Stimulated activated memory B cell treated with anti-CD40 and anti-IgM and Interleukin-4, amounts not matched to agents 10 μg/mL and 1 μg/mL and 100 μg/mL, for 72 hours (primary cell): ENCODE measurements at regions not wholly inside any gene's neighbourhood (a gene's known extent, or its start where the extent isn't known, plus 50 kb on each side); places are given as distances from the start of the nearest gene placed in this dataset.

Experiments
- ATAC-seq: fragments of 150-1000 bp; cut with Tn5 transposase; 2 replicates; pipeline ENCODE4 v1.10.0; 2021
- H3K27ac Mint-ChIP-seq: one replicate; pipeline ENCODE4 v1.8.0; 2022; ENCODE audit warnings: mild to moderate bottlenecking, mixed read lengths
- H3K27me3 Mint-ChIP-seq: one replicate; pipeline ENCODE4 v1.8.0; 2022; ENCODE audit warnings: mixed read lengths
- H3K36me3 Mint-ChIP-seq: one replicate; pipeline ENCODE4 v1.8.0; 2022; ENCODE audit warnings: mixed read lengths
- H3K4me1 Mint-ChIP-seq: one replicate; pipeline ENCODE4 v1.8.0; 2022; ENCODE audit warnings: mixed read lengths
- H3K4me3 Mint-ChIP-seq: one replicate; pipeline ENCODE4 v1.8.0; 2022; ENCODE audit warnings: mild to moderate bottlenecking, moderate library complexity, mixed read lengths
- H3K9me3 Mint-ChIP-seq: one replicate; pipeline ENCODE4 v1.8.0; 2022; ENCODE audit warnings: mixed read lengths

- no peak overlapping the region for H3K27ac Mint-ChIP-seq
Observed at GRCh38 chr6:8679823-8680222, 244.5 kb upstream of the SLC35B3 start.

GRCh38 chr6:8678466-8678865 lies 243.1 kb upstream of the SLC35B3 start:
- H3K27ac Mint-ChIP-seq: no peak overlapping the region
- H3K9me3 Mint-ChIP-seq: peaks cover 2% of the 10 kb centered on the region
- no peak overlapping the region for H3K4me3 Mint-ChIP-seq
- ATAC-seq: no peak
- no peaks in the 10 kb centered on the region for H3K27me3 Mint-ChIP-seq
- H3K4me1 Mint-ChIP-seq: peaks cover 18% of the 10 kb centered on the region
- H3K36me3 Mint-ChIP-seq: no peaks in the 10 kb centered on the region

More at GRCh38 chr6:8679823-8680222, 244.5 kb upstream of the SLC35B3 start:
- ATAC-seq: no peak
- no peaks in the 10 kb centered on the region for H3K27me3 Mint-ChIP-seq
- no peaks in the 10 kb centered on the region for H3K36me3 Mint-ChIP-seq
- no peaks in the 10 kb centered on the region for H3K9me3 Mint-ChIP-seq
- H3K4me1 Mint-ChIP-seq: peaks cover 9% of the 10 kb centered on the region
- H3K4me3 Mint-ChIP-seq: no peak overlapping the region

GRCh38 chr6:8674126-8674525 lies 238.8 kb upstream of the SLC35B3 start:
- Mint-ChIP-seq H3K27ac (no peak overlapping the region), H3K9me3 (peaks cover 2% of the 10 kb centered on the region), H3K4me3 (no peak overlapping the region), H3K36me3 (no peaks in the 10 kb centered on the region), H3K4me1 (peaks cover 10% of the 10 kb centered on the region), H3K27me3 (no peaks in the 10 kb centered on the region)
- ATAC-seq: peak; percentile 65

- H3K4me1 Mint-ChIP-seq: peaks cover 10% of the 10 kb centered on the region
- H3K4me3 Mint-ChIP-seq: no peak overlapping the region
- H3K9me3 Mint-ChIP-seq: peaks cover 2% of the 10 kb centered on the region
- H3K27me3 Mint-ChIP-seq: no peaks in the 10 kb centered on the region
- H3K27ac Mint-ChIP-seq: no peak overlapping the region
- no peaks in the 10 kb centered on the region for H3K36me3 Mint-ChIP-seq
- no peak for ATAC-seq
Observed at GRCh38 chr6:8672882-8673281, 237.5 kb upstream of the SLC35B3 start.

GRCh38 chr6:8670792-8671191 lies 235.4 kb upstream of the SLC35B3 start:
- Mint-ChIP-seq H3K4me3 (no peak overlapping the region), H3K4me1 (peaks cover 10% of the 10 kb centered on the region), H3K36me3 (no peaks in the 10 kb centered on the region), H3K9me3 (peaks cover 2% of the 10 kb centered on the region), H3K27me3 (no peaks in the 10 kb centered on the region), H3K27ac (no peak overlapping the region)
- no peak for ATAC-seq

- ATAC-seq: no peak
- Mint-ChIP-seq H3K9me3 (no peaks in the 10 kb centered on the region), H3K4me3 (no peak overlapping the region), H3K27ac (no peak overlapping the region), H3K36me3 (no peaks in the 10 kb centered on the region), H3K4me1 (no peaks in the 10 kb centered on the region), H3K27me3 (no peaks in the 10 kb centered on the region)
Observed at GRCh38 chr6:8664700-8665099, 229.4 kb upstream of the SLC35B3 start.

- H3K36me3 Mint-ChIP-seq: no peaks in the 10 kb centered on the region
- no peaks in the 10 kb centered on the region for H3K4me1 Mint-ChIP-seq
- H3K27ac Mint-ChIP-seq: no peak overlapping the region
- H3K27me3 Mint-ChIP-seq: no peaks in the 10 kb centered on the region
- ATAC-seq: no peak
- H3K4me3 Mint-ChIP-seq: no peak overlapping the region
- H3K9me3 Mint-ChIP-seq: no peaks in the 10 kb centered on the region
Observed at GRCh38 chr6:8664070-8664469, 228.7 kb upstream of the SLC35B3 start.

- H3K36me3 Mint-ChIP-seq: no peaks in the 10 kb centered on the region
- no peaks in the 10 kb centered on the region for H3K27me3 Mint-ChIP-seq
- ATAC-seq: no peak
- no peak overlapping the region for H3K4me3 Mint-ChIP-seq
- no peak overlapping the region for H3K27ac Mint-ChIP-seq
- H3K4me1 Mint-ChIP-seq: no peaks in the 10 kb centered on the region
- H3K9me3 Mint-ChIP-seq: no peaks in the 10 kb centered on the region
Observed at GRCh38 chr6:8659404-8660189, 224.3 kb upstream of the SLC35B3 start.

GRCh38 chr6:8658416-8658815 lies 223.1 kb upstream of the SLC35B3 start:
- Mint-ChIP-seq H3K4me3 (no peak overlapping the region), H3K36me3 (no peaks in the 10 kb centered on the region)

GRCh38 chr6:8657522-8657921 lies 222.2 kb upstream of the SLC35B3 start:
- no peaks in the 10 kb centered on the region for H3K4me1 Mint-ChIP-seq
- H3K4me3 Mint-ChIP-seq: no peak overlapping the region
- no peak for ATAC-seq
- H3K27ac Mint-ChIP-seq: no peak overlapping the region
- H3K9me3 Mint-ChIP-seq: no peaks in the 10 kb centered on the region
- no peaks in the 10 kb centered on the region for H3K27me3 Mint-ChIP-seq
- no peaks in the 10 kb centered on the region for H3K36me3 Mint-ChIP-seq

More at GRCh38 chr6:8658416-8658815, 223.1 kb upstream of the SLC35B3 start:
- no peak for ATAC-seq
- Mint-ChIP-seq H3K4me1 (no peaks in the 10 kb centered on the region), H3K27ac (no peak overlapping the region), H3K27me3 (no peaks in the 10 kb centered on the region), H3K9me3 (no peaks in the 10 kb centered on the region)

GRCh38 chr6:8655670-8656454 lies 220.5 kb upstream of the SLC35B3 start:
- no peak overlapping the region for H3K27ac Mint-ChIP-seq
- no peaks in the 10 kb centered on the region for H3K27me3 Mint-ChIP-seq
- no peak overlapping the region for H3K4me3 Mint-ChIP-seq

GRCh38 chr6:8652710-8653109 lies 217.4 kb upstream of the SLC35B3 start:
- Mint-ChIP-seq H3K27me3 (no peaks in the 10 kb centered on the region), H3K9me3 (no peaks in the 10 kb centered on the region), H3K36me3 (no peaks in the 10 kb centered on the region), H3K4me3 (no peak overlapping the region), H3K4me1 (no peaks in the 10 kb centered on the region), H3K27ac (no peak overlapping the region)
- no peak for ATAC-seq

More at GRCh38 chr6:8655670-8656454, 220.5 kb upstream of the SLC35B3 start:
- no peaks in the 10 kb centered on the region for H3K36me3 Mint-ChIP-seq
- no peaks in the 10 kb centered on the region for H3K4me1 Mint-ChIP-seq
- ATAC-seq: no peak
- no peaks in the 10 kb centered on the region for H3K9me3 Mint-ChIP-seq

GRCh38 chr6:8651998-8652397 lies 216.7 kb upstream of the SLC35B3 start:
- Mint-ChIP-seq H3K9me3 (no peaks in the 10 kb centered on the region), H3K4me1 (no peaks in the 10 kb centered on the region), H3K36me3 (no peaks in the 10 kb centered on the region), H3K4me3 (no peak overlapping the region), H3K27ac (no peak overlapping the region), H3K27me3 (no peaks in the 10 kb centered on the region)
- ATAC-seq: no peak

- ATAC-seq: no peak
- H3K9me3 Mint-ChIP-seq: peaks cover 3% of the 10 kb centered on the region
- H3K36me3 Mint-ChIP-seq: no peaks in the 10 kb centered on the region
- H3K4me1 Mint-ChIP-seq: no peaks in the 10 kb centered on the region
- no peak overlapping the region for H3K4me3 Mint-ChIP-seq
- H3K27me3 Mint-ChIP-seq: no peaks in the 10 kb centered on the region
- no peak overlapping the region for H3K27ac Mint-ChIP-seq
Observed at GRCh38 chr6:8645212-8645611, 209.9 kb upstream of the SLC35B3 start.

GRCh38 chr6:8644306-8644705 lies 209.0 kb upstream of the SLC35B3 start:
- Mint-ChIP-seq H3K27me3 (no peaks in the 10 kb centered on the region), H3K9me3 (peaks cover 3% of the 10 kb centered on the region), H3K4me3 (no peak overlapping the region), H3K36me3 (no peaks in the 10 kb centered on the region), H3K27ac (no peak overlapping the region), H3K4me1 (no peaks in the 10 kb centered on the region)
- ATAC-seq: no peak

- no peaks in the 10 kb centered on the region for H3K36me3 Mint-ChIP-seq
- ATAC-seq: no peak
- no peak overlapping the region for H3K4me3 Mint-ChIP-seq
- H3K27ac Mint-ChIP-seq: no peak overlapping the region
- H3K4me1 Mint-ChIP-seq: no peaks in the 10 kb centered on the region
- H3K27me3 Mint-ChIP-seq: no peaks in the 10 kb centered on the region
- H3K9me3 Mint-ChIP-seq: peaks cover 3% of the 10 kb centered on the region
Observed at GRCh38 chr6:8642854-8643253, 207.5 kb upstream of the SLC35B3 start.
